ENCODE measurements at regions not wholly inside any gene's neighbourhood (a gene's known extent, or its start where the extent isn't known, plus 50 kb on each side); places are given as distances from the start of the nearest gene placed in this dataset.

GRCh38 chr3:56985460-56985859 lies 75.0 kb upstream of the SPATA12 start:
- DNase-seq (ENCODE audit: low read depth, low spot score): no peak

- no peak for DNase-seq (ENCODE audit: low read depth, low spot score)
Observed at GRCh38 chr3:56983427-56983826, 77.0 kb upstream of the SPATA12 start.

GRCh38 chr3:56981445-56982230 lies 78.8 kb upstream of the SPATA12 start:
- no peak for DNase-seq (ENCODE audit: low read depth, low spot score)

GRCh38 chr3:56980798-56981390 lies 79.6 kb upstream of the SPATA12 start:
- DNase-seq (ENCODE audit: low read depth, low spot score): peak; percentile 93

- no peak for DNase-seq (ENCODE audit: low read depth, low spot score)
Observed at GRCh38 chr3:56980243-56980642, 80.2 kb upstream of the SPATA12 start.

- no peak for DNase-seq (ENCODE audit: low read depth, low spot score)
Observed at GRCh38 chr3:56979791-56980190, 80.7 kb upstream of the SPATA12 start.

- no peak for DNase-seq (ENCODE audit: low read depth, low spot score)
Observed at GRCh38 chr3:56977561-56977889, 82.9 kb upstream of the SPATA12 start.

- peak; percentile 61 for DNase-seq (ENCODE audit: low read depth, low spot score)
Observed at GRCh38 chr3:56976651-56977560, 83.6 kb upstream of the SPATA12 start.

GRCh38 chr3:56975567-56975966 lies 84.9 kb upstream of the SPATA12 start:
- no peak for DNase-seq (ENCODE audit: low read depth, low spot score)

GRCh38 chr3:56974247-56974930 lies 86.1 kb upstream of the SPATA12 start:
- no peak for DNase-seq (ENCODE audit: low read depth, low spot score)

- DNase-seq (ENCODE audit: low read depth, low spot score): no peak
Observed at GRCh38 chr3:56971816-56972215, 88.6 kb upstream of the SPATA12 start.

GRCh38 chr3:56971261-56971660 lies 89.2 kb upstream of the SPATA12 start:
- DNase-seq (ENCODE audit: low read depth, low spot score): no peak

- no peak for DNase-seq (ENCODE audit: low read depth, low spot score)
Observed at GRCh38 chr3:56970461-56970879, 90.0 kb upstream of the SPATA12 start.

GRCh38 chr3:56969851-56970250 lies 90.6 kb upstream of the SPATA12 start:
- peak; percentile 18 for DNase-seq (ENCODE audit: low read depth, low spot score)

- DNase-seq (ENCODE audit: low read depth, low spot score): no peak
Observed at GRCh38 chr3:56966509-56966908, 94.0 kb upstream of the SPATA12 start.

- DNase-seq (ENCODE audit: low read depth, low spot score): no peak
Observed at GRCh38 chr3:56966104-56966503, 94.4 kb upstream of the SPATA12 start.

- DNase-seq (ENCODE audit: low read depth, low spot score): no peak
Observed at GRCh38 chr3:56962922-56963321, 97.5 kb upstream of the SPATA12 start.

GRCh38 chr3:56962206-56962605 lies 98.3 kb upstream of the SPATA12 start:
- DNase-seq (ENCODE audit: low read depth, low spot score): no peak

GRCh38 chr3:56960234-56960917 lies 100.1 kb upstream of the SPATA12 start:
- no peak for DNase-seq (ENCODE audit: low read depth, low spot score)

- DNase-seq (ENCODE audit: low read depth, low spot score): no peak
Observed at GRCh38 chr3:56958879-56959278, 101.6 kb upstream of the SPATA12 start.

- DNase-seq (ENCODE audit: low read depth, low spot score): no peak
Observed at GRCh38 chr3:56957522-56957921, 102.9 kb upstream of the SPATA12 start.
